ENCODE measurements at regions not wholly inside any gene's neighbourhood (a gene's known extent, or its start where the extent isn't known, plus 50 kb on each side); places are given as distances from the start of the nearest gene placed in this dataset.

- no peaks in the 10 kb centered on the region for H3K36me3 ChIP-seq (replicated peaks)
- in situ Hi-C loops (cut with HindIII; ENCODE audit: low pct_ligation_motif_present, low sequenced_read_pairs), result no loop called here
- no peak for TF ChIP-seq CTCF (IDR thresholded peaks at IDR 0.05; ENCODE audit: low read depth, low read length, missing control alignments)
- H3K4me3 ChIP-seq (ENCODE audit: low read depth, low read length), result no peak overlapping the region
- DNase-seq, result no peak
- peaks cover 4% of the 10 kb centered on the region for H3K27me3 ChIP-seq (replicated peaks)
- no peak overlapping the region for H3K27ac ChIP-seq
Observed at GRCh38 chr12:4991801-4992200, 51.9 kb upstream of the KCNA5 start.

- H3K36me3 ChIP-seq (replicated peaks), result no peaks in the 10 kb centered on the region
- H3K27me3 ChIP-seq (replicated peaks), result peaks cover 4% of the 10 kb centered on the region
- no peak overlapping the region for H3K4me3 ChIP-seq (ENCODE audit: low read depth, low read length)
- DNase-seq, result no peak
- in situ Hi-C loops (cut with HindIII; ENCODE audit: low pct_ligation_motif_present, low sequenced_read_pairs), result no loop called here
- no peak for TF ChIP-seq CTCF (IDR thresholded peaks at IDR 0.05; ENCODE audit: low read depth, low read length, missing control alignments)
- H3K27ac ChIP-seq, result no peak overlapping the region
Observed at GRCh38 chr12:4992871-4993270, 50.8 kb upstream of the KCNA5 start.
